H9 (cell line): ENCODE measurements at regions not wholly inside any gene's neighbourhood (a gene's known extent, or its start where the extent isn't known, plus 50 kb on each side); places are given as distances from the start of the nearest gene placed in this dataset.

ENCODE experiments used
- DNase-seq: peaks from one replicate; pipeline ENCODE4 v3.0.0-alpha.2; 2017
- H2AFZ ChIP-seq: one replicate; pipeline ENCODE4 v1.6.1; 2013; ENCODE audit warnings: mild to moderate bottlenecking, low read length, control low read depth, moderate library complexity
- H2AK5ac ChIP-seq: 2 replicates; pipeline ENCODE4 v1.6.1; 2013; ENCODE audit warnings: low read length, control low read depth, mixed read lengths; ENCODE audit not compliant: insufficient read length
- H2BK120ac ChIP-seq: one replicate; pipeline ENCODE4 v1.6.1; 2013; ENCODE audit warnings: low read depth, mild to moderate bottlenecking, low read length, control low read depth, inconsistent platforms; ENCODE audit not compliant: poor library complexity, severe bottlenecking
- H2BK12ac ChIP-seq: 2 replicates; pipeline ENCODE4 v1.6.1; 2013; ENCODE audit warnings: low read length, control low read depth, mixed read lengths, low read depth; ENCODE audit not compliant: insufficient read length
- H2BK15ac ChIP-seq: 2 replicates; pipeline ENCODE4 v1.6.1; 2013; ENCODE audit warnings: low read depth, low read length, control low read depth
- H2BK20ac ChIP-seq: one replicate; pipeline ENCODE4 v1.6.1; 2013; ENCODE audit warnings: low read depth, mild to moderate bottlenecking, low read length, control low read depth, inconsistent platforms; ENCODE audit not compliant: poor library complexity, severe bottlenecking
- H2BK5ac ChIP-seq: 2 replicates; pipeline ENCODE4 v1.6.1; 2013; ENCODE audit warnings: low read length, control low read depth, mixed read lengths; ENCODE audit not compliant: insufficient read length
- H3K14ac ChIP-seq: 2 replicates; pipeline ENCODE4 v1.6.1; 2013; ENCODE audit warnings: low read length, control low read depth; ENCODE audit not compliant: insufficient read depth
- H3K18ac ChIP-seq: 2 replicates; pipeline ENCODE4 v1.6.1; 2013; ENCODE audit warnings: low read depth, mild to moderate bottlenecking, mixed read lengths, low read length, control low read depth; ENCODE audit not compliant: insufficient read length
- H3K23ac ChIP-seq: 2 replicates; pipeline ENCODE4 v1.6.1; 2013; ENCODE audit warnings: low read length, control low read depth, mixed read lengths, low read depth; ENCODE audit not compliant: insufficient read length
- H3K23me2 ChIP-seq: 2 replicates; pipeline ENCODE4 v1.6.1; 2013; ENCODE audit warnings: low read depth, mild to moderate bottlenecking, mixed read lengths, low read length, control low read depth; ENCODE audit not compliant: insufficient read length, poor library complexity, severe bottlenecking
- H3K27ac ChIP-seq: 2 replicates; pipeline ENCODE4 v1.5.1; 2013; ENCODE audit warnings: low read length, control low read depth, mixed read lengths, low read depth; ENCODE audit not compliant: insufficient read length
- H3K27me3 ChIP-seq: 2 replicates; pipeline ENCODE4 v1.6.1; 2013; ENCODE audit warnings: low read length, control low read depth, inconsistent platforms; ENCODE audit not compliant: insufficient read depth
- H3K4ac ChIP-seq: 2 replicates; pipeline ENCODE4 v1.6.1; 2013; ENCODE audit warnings: low read depth, mild to moderate bottlenecking, control low read depth, inconsistent platforms, low read length, moderate library complexity
- H3K4me1 ChIP-seq: 2 replicates; pipeline ENCODE4 v1.6.1; 2013; ENCODE audit warnings: low read length, control low read depth, inconsistent platforms; ENCODE audit not compliant: insufficient read depth
- H3K4me2 ChIP-seq: 2 replicates; pipeline ENCODE4 v1.6.1; 2013; ENCODE audit warnings: low read length, control low read depth, mixed read lengths; ENCODE audit not compliant: insufficient read length, insufficient read depth
- H3K56ac ChIP-seq: 2 replicates; pipeline ENCODE4 v1.6.1; 2013; ENCODE audit warnings: low read depth, mild to moderate bottlenecking, mixed read lengths, low read length, control low read depth; ENCODE audit not compliant: insufficient read length
- H3K79me1 ChIP-seq: 2 replicates; pipeline ENCODE4 v1.6.1; 2013; ENCODE audit warnings: low read depth, mild to moderate bottlenecking, moderate library complexity, low read length, control low read depth, inconsistent platforms; ENCODE audit not compliant: insufficient read depth, poor library complexity, severe bottlenecking
- H3K79me2 ChIP-seq: 2 replicates; pipeline ENCODE4 v1.6.1; 2013; ENCODE audit warnings: low read length, control low read depth, inconsistent platforms; ENCODE audit not compliant: insufficient read depth
- H3K9ac ChIP-seq: 2 replicates; pipeline ENCODE4 v1.6.1; 2013; ENCODE audit warnings: low read length, control low read depth, mixed read lengths; ENCODE audit not compliant: insufficient read length; ENCODE audit errors: extremely low read depth
- H3K9me3 ChIP-seq: one replicate; pipeline ENCODE4 v1.6.1; 2013; ENCODE audit warnings: low read depth, low read length, inconsistent platforms; ENCODE audit not compliant: control insufficient read depth
- H3T11ph ChIP-seq: one replicate; pipeline ENCODE4 v1.6.1; 2013; ENCODE audit warnings: mild to moderate bottlenecking, low read length, control low read depth, inconsistent platforms
- H4K20me1 ChIP-seq: one replicate; pipeline ENCODE4 v1.6.1; 2013; ENCODE audit not compliant: control insufficient read depth, insufficient read length, insufficient read depth
- H4K5ac ChIP-seq: 2 replicates; pipeline ENCODE4 v1.6.1; 2013; ENCODE audit warnings: low read depth, mild to moderate bottlenecking, mixed read lengths, low read length, control low read depth; ENCODE audit not compliant: insufficient read length
- H4K8ac ChIP-seq: replicated peaks from 2 replicates; pipeline ENCODE4 v1.6.1; 2013; ENCODE audit warnings: low read length, control low read depth, mixed read lengths, low read depth; ENCODE audit not compliant: insufficient read length
- H4K91ac ChIP-seq: 2 replicates; pipeline ENCODE4 v1.6.1; 2013; ENCODE audit warnings: low read depth, mild to moderate bottlenecking, moderate library complexity, mixed read lengths, low read length, control low read depth; ENCODE audit not compliant: insufficient read length
- H3K27ac Mint-ChIP-seq, 3 experiments: 2 replicates in 2 of 3; 3 replicates in 1 of 3; pipeline ENCODE4 v1.8.0; 2020 to 2021; ENCODE audit warnings: mixed read lengths in 3 of 3, mild to moderate bottlenecking in 1 of 3, moderate library complexity in 1 of 3
- H3K27me3 Mint-ChIP-seq: 2 replicates; pipeline ENCODE4 v1.8.0; 2021; ENCODE audit warnings: low read depth, mild to moderate bottlenecking, moderate library complexity, mixed read lengths
- H3K36me3 Mint-ChIP-seq, 3 experiments: 2 replicates in 2 of 3; 3 replicates in 1 of 3; pipeline ENCODE4 v1.8.0; 2020 to 2021; ENCODE audit warnings: low read depth in 3 of 3, mixed read lengths in 3 of 3; ENCODE audit not compliant: insufficient read depth in 1 of 3
- H3K4me1 Mint-ChIP-seq, 2 experiments: 2 replicates each; pipeline ENCODE4 v1.8.0; 2020; ENCODE audit warnings: mixed read lengths in 2 of 2
- H3K4me3 Mint-ChIP-seq, 2 experiments: 2 replicates in 1 of 2; 3 replicates in 1 of 2; pipeline ENCODE4 v1.8.0; 2020 to 2021; ENCODE audit warnings: mild to moderate bottlenecking in 2 of 2, mixed read lengths in 2 of 2, moderate library complexity in 1 of 2
- H3K9me3 Mint-ChIP-seq, 2 experiments: 2 replicates in 1 of 2; 3 replicates in 1 of 2; pipeline ENCODE4 v1.8.0; 2020; ENCODE audit warnings: mild to moderate bottlenecking in 2 of 2, mixed read lengths in 2 of 2, moderate library complexity in 1 of 2
- CTCF ChIP-seq: fragments of 200-600 bp; sonication (generic); conservative IDR thresholded peaks from 3 replicates; pipeline ENCODE4 v1.8.0; 2021; ENCODE audit warnings: antibody characterized with exemption, mild to moderate bottlenecking
- WGBS: extraction: QIAGEN DNeasy Blood & Tissue Kit; methylation state at CpG from one replicate; pipeline ENCODE4 v1.1.7; 2013; ENCODE audit warnings: missing lambda C conversion rate, low lambda C conversion rate, mixed read lengths; ENCODE audit not compliant: insufficient read length; ENCODE audit errors: extremely low coverage; 5-methylcytosine and 5-hydroxymethylcytosine counted together

- H4K20me1 ChIP-seq = no peaks in the 10 kb centered on the region
- H3K18ac ChIP-seq = no peak overlapping the region
Observed at GRCh38 chr2:120949957-120950590, 214.4 kb downstream of the GLI2 start.

More at GRCh38 chr2:120949957-120950590, 214.4 kb downstream of the GLI2 start:
- H3K27me3 ChIP-seq = no peaks in the 10 kb centered on the region
- no peaks in the 10 kb centered on the region for H3K79me1 ChIP-seq
- no peak overlapping the region for H2BK20ac ChIP-seq
- no peak for TF ChIP-seq CTCF
- Mint-ChIP-seq H3K36me3 (peaks cover 5 to 14% (median 6%) of the 10 kb centered on the region in 3 experiments; a peak in 5 of 7 replicates), H3K9me3 (no peaks in the 10 kb centered on the region), H3K27ac (peak overlapping the region in 1 of 3 experiments; percentile 49; a peak in 1 of 7 replicates), H3K4me3 (no peak overlapping the region), H3K4me1 (peaks cover 0 to 5% of the 10 kb centered on the region in 2 experiments; a peak in 1 of 4 replicates), H3K27me3 (no peaks in the 10 kb centered on the region)
- no peaks in the 10 kb centered on the region for H3K23me2 ChIP-seq
- no peak overlapping the region for H3T11ph ChIP-seq
- no peak overlapping the region for H3K23ac ChIP-seq
- H3K14ac ChIP-seq = no peak overlapping the region
- H4K91ac ChIP-seq = no peak overlapping the region
- H2AK5ac ChIP-seq = no peak overlapping the region
- H2BK120ac ChIP-seq = no peak overlapping the region
- no peak overlapping the region for H2AFZ ChIP-seq
- DNase-seq = no peak
- no peak overlapping the region for H3K4ac ChIP-seq
- no peak overlapping the region for H2BK12ac ChIP-seq
- no peaks in the 10 kb centered on the region for H3K9me3 ChIP-seq
- H4K5ac ChIP-seq = no peak overlapping the region
- H2BK5ac ChIP-seq = no peak overlapping the region
- H3K79me2 ChIP-seq = no peaks in the 10 kb centered on the region
- WGBS = no CpG with 5 or more reads among the region's 7 CpGs
- no peaks in the 10 kb centered on the region for H3K4me1 ChIP-seq
- H4K8ac ChIP-seq = no peak overlapping the region
- no peak overlapping the region for H2BK15ac ChIP-seq
- no peak overlapping the region for H3K56ac ChIP-seq
- no peak overlapping the region for H3K4me2 ChIP-seq
- no peak overlapping the region for H3K9ac ChIP-seq
- no peak overlapping the region for H3K27ac ChIP-seq
